Vagina (tissue), 2 donors: ENCODE measurements at regions not wholly inside any gene's neighbourhood (a gene's known extent, or its start where the extent isn't known, plus 50 kb on each side); places are given as distances from the start of the nearest gene placed in this dataset.

ENCODE experiments used
- CTCF ChIP-seq, 3 experiments: fragments of 450-650 bp in 2 of 3; fragments of 200-600 bp in 1 of 3; sonication (generic) in 1 of 3; IDR thresholded peaks; one replicate each; pipeline ENCODE4 v1.5.1; 2017 to 2019; ENCODE audit warnings: antibody characterized with exemption in 3 of 3, mild to moderate bottlenecking in 2 of 3, moderate library complexity in 2 of 3
- POLR2A ChIP-seq, 2 donors: fragments of 450-650 bp; IDR thresholded peaks; one replicate each; pipeline ENCODE4 v1.6.1; 2017; ENCODE audit warnings: antibody characterized with exemption in 2 of 2, mild to moderate bottlenecking in 2 of 2, moderate library complexity in 2 of 2
- POLR2AphosphoS5 ChIP-seq, 2 donors: sonication (generic); formaldehyde crosslinking; IDR thresholded peaks; one replicate each; pipeline ENCODE4 v1.9.0; 2017; ENCODE audit warnings: antibody characterized with exemption in 2 of 2, mild to moderate bottlenecking in 2 of 2, low read depth in 1 of 2; ENCODE audit not compliant: insufficient read depth in 1 of 2

- TF ChIP-seq CTCF (IDR thresholded peaks at IDR 0.05), result no peak
- TF ChIP-seq POLR2A (IDR thresholded peaks at IDR 0.05), result no peak
- no peak for TF ChIP-seq POLR2AphosphoS5 (IDR thresholded peaks at IDR 0.05; ENCODE audit: insufficient read depth in 1 of 2, low read depth in 1 of 2)
These were observed 136.2 kb downstream of the PSMG1 start for GRCh38 chr21:39047046-39047445.
